Uterus (tissue), 2 donors: ENCODE measurements at regions not wholly inside any gene's neighbourhood (a gene's known extent, or its start where the extent isn't known, plus 50 kb on each side); places are given as distances from the start of the nearest gene placed in this dataset.

Experiments used
- POLR2A ChIP-seq, 2 donors: fragments of 450-650 bp; IDR thresholded peaks; one replicate each; pipeline ENCODE4 v1.6.1; 2016; ENCODE audit warnings: antibody characterized with exemption in 2 of 2, mild to moderate bottlenecking in 1 of 2, moderate library complexity in 1 of 2
- TF ChIP-seq, protein P1 (sequence below), 4 experiments: fragments of 200-600 bp in 2 of 4; fragments of 450-650 bp in 2 of 4; sonication (generic) in 2 of 4; IDR thresholded peaks; one replicate each; pipeline ENCODE4 v1.5.1; 2016 to 2019; ENCODE audit warnings: antibody characterized with exemption in 4 of 4, mild to moderate bottlenecking in 2 of 4, moderate library complexity in 1 of 4

DNA sequence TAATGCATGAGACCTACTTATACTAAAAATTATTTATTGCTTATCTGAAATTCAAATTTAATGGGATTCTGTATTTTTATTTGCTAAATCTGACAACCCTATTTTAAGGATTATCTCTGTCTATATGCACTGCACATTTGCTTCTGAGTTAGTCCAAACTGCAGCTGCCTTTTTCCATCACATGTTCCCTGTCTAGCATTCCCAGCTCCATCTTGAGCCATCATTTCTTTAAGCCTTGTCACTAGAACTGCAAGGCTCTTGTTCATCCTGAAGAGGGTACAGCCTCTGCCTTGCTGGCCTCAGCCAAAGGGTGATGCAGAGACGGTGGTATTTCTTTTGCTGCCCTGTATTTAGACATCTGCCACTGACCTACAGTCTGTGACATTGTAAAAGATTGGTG lies 125.8 kb upstream of the STT3B start:
- TF ChIP-seq, protein P1, sequence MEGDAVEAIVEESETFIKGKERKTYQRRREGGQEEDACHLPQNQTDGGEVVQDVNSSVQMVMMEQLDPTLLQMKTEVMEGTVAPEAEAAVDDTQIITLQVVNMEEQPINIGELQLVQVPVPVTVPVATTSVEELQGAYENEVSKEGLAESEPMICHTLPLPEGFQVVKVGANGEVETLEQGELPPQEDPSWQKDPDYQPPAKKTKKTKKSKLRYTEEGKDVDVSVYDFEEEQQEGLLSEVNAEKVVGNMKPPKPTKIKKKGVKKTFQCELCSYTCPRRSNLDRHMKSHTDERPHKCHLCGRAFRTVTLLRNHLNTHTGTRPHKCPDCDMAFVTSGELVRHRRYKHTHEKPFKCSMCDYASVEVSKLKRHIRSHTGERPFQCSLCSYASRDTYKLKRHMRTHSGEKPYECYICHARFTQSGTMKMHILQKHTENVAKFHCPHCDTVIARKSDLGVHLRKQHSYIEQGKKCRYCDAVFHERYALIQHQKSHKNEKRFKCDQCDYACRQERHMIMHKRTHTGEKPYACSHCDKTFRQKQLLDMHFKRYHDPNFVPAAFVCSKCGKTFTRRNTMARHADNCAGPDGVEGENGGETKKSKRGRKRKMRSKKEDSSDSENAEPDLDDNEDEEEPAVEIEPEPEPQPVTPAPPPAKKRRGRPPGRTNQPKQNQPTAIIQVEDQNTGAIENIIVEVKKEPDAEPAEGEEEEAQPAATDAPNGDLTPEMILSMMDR (IDR thresholded peaks at IDR 0.05): no peak
- TF ChIP-seq POLR2A (IDR thresholded peaks at IDR 0.05): no peak
